Immature natural killer cell (primary cell): ENCODE measurements at regions not wholly inside any gene's neighbourhood (a gene's known extent, or its start where the extent isn't known, plus 50 kb on each side); places are given as distances from the start of the nearest gene placed in this dataset.

Experiments used
- DNase-seq, 3 donors: peaks; one replicate each; pipeline ENCODE4 v3.0.0; 2022; ENCODE audit warnings: mixed read lengths in 1 of 3
- H3K27ac Mint-ChIP-seq, 6 donors: one replicate each; pipeline ENCODE4 v1.8.0; 2020; ENCODE audit warnings: mixed read lengths in 6 of 6, mild to moderate bottlenecking in 5 of 6, inconsistent platforms in 4 of 6, moderate library complexity in 3 of 6
- H3K27me3 Mint-ChIP-seq, 3 donors: one replicate each; pipeline ENCODE4 v1.8.0; 2020 to 2021; ENCODE audit warnings: low read depth in 3 of 3, mild to moderate bottlenecking in 3 of 3, mixed read lengths in 3 of 3, moderate library complexity in 3 of 3, inconsistent platforms in 1 of 3
- H3K36me3 Mint-ChIP-seq, 3 donors: one replicate each; pipeline ENCODE4 v1.8.0; 2020; ENCODE audit warnings: mixed read lengths in 3 of 3, inconsistent platforms in 2 of 3, mild to moderate bottlenecking in 2 of 3
- H3K4me1 Mint-ChIP-seq, 2 donors: one replicate each; pipeline ENCODE4 v1.8.0; 2020; ENCODE audit warnings: inconsistent platforms in 2 of 2, mild to moderate bottlenecking in 2 of 2, mixed read lengths in 2 of 2, moderate library complexity in 1 of 2
- H3K4me3 Mint-ChIP-seq, 5 donors: one replicate each; pipeline ENCODE4 v1.8.0; 2020; ENCODE audit warnings: mild to moderate bottlenecking in 5 of 5, mixed read lengths in 5 of 5, inconsistent platforms in 3 of 5, moderate library complexity in 3 of 5
- H3K9me3 Mint-ChIP-seq, 6 donors: one replicate each; pipeline ENCODE4 v1.8.0; 2020; ENCODE audit warnings: mild to moderate bottlenecking in 6 of 6, mixed read lengths in 6 of 6, inconsistent platforms in 4 of 6, moderate library complexity in 3 of 6

DNA sequence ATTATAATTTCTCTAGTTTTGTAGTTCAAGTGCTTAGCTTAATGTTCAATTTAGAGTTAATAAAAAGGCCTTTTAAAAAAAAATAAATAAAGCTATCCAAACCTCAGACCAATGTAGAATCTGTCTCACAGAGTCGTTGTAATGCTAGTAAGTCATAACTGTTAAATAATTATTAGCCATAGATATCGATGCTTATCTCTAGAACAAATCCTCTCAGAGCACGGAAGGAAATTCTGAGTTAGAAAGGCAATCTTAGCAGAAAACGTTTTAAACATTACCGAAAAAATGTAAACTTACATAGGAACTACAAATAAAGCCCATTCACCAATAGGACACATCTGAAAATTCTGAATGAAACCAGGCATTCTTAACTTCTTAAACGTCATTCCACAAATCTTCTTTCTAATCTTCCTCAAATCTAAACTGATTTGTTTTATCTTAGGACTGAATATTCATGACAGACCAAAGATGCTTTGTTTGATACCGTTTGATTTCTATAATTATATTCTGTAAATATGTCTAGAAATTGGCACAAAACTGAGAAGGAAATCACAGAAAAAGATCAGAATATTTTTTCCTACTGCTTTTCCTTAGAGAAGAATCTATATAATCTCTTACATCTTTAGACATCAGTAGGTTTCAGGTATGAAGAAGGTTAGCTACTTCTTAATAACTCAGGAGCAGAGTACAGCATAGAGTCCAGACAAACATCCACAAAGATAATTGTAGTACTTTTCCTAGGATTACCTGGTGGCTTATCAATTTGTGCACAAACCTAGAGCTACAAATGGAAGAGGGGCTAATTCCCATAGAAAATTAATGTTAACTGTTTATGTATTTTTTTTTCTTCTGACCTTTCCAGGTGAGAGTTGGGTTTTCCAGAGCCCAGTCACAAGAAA lies 140.7 kb downstream of the BTC start:
- H3K4me3 Mint-ChIP-seq, result no peak overlapping the region
- no peak overlapping the region for H3K27ac Mint-ChIP-seq
- no peak for DNase-seq
- H3K27me3 Mint-ChIP-seq, result peaks cover 0 to 2% (median 0%) of the 10 kb centered on the region in 3 donors
- no peaks in the 10 kb centered on the region for H3K36me3 Mint-ChIP-seq
- no peaks in the 10 kb centered on the region for H3K4me1 Mint-ChIP-seq
- peaks cover 0 to 3% (median 0%) of the 10 kb centered on the region in 6 donors for H3K9me3 Mint-ChIP-seq

DNA sequence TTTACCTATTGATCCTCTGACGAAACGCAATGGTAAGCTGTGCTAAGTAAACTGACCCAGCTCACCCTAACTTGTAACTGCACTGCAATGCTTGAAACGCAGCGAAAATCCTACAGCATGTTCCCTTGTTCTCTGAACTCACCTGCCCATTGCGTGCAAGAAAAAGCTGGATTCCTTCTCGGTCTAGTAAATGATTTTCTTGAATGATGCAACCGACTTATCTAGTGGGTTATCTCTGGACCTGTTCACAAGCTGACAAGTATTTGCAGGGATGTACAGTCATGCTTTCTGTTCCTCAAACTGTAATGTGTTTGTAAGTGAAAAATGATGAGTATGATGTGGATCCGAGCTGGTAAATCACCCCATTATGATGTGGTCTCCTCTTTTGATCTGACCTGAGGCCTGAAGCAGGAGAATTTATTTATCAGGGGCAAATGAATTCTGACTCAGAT lies 140.1 kb downstream of the BTC start:
- Mint-ChIP-seq H3K4me1 (no peaks in the 10 kb centered on the region), H3K27me3 (peaks cover 0 to 2% (median 0%) of the 10 kb centered on the region in 3 donors), H3K4me3 (no peak overlapping the region), H3K36me3 (no peaks in the 10 kb centered on the region), H3K27ac (no peak overlapping the region), H3K9me3 (peaks cover 0 to 3% (median 0%) of the 10 kb centered on the region in 6 donors)
- no peak for DNase-seq

DNA sequence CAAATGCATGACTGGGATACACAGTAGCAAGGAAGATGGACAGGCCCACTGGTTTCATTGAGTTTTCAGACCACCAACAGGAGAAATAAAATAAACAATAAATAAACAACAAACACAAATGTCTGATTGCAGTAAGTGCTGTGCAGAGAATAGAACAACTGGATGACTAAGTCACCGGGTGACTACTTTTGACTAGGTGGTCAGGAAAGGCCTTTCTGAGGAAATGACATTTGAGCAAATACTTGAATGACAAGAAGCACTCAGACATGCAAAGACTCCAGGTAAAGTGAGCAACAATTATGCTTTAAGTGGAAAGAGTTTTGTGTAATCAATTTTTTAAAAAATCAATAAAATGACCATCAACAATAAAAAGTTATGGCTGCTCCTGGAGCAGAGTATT lies 137.7 kb downstream of the BTC start:
- no peak overlapping the region for H3K4me3 Mint-ChIP-seq
- no peaks in the 10 kb centered on the region for H3K36me3 Mint-ChIP-seq
- H3K27me3 Mint-ChIP-seq, result peaks cover 0 to 2% (median 0%) of the 10 kb centered on the region in 3 donors
- no peaks in the 10 kb centered on the region for H3K4me1 Mint-ChIP-seq
- H3K27ac Mint-ChIP-seq, result no peak overlapping the region
- H3K9me3 Mint-ChIP-seq, result peaks cover 0 to 3% (median 0%) of the 10 kb centered on the region in 6 donors
- no peak for DNase-seq

DNA sequence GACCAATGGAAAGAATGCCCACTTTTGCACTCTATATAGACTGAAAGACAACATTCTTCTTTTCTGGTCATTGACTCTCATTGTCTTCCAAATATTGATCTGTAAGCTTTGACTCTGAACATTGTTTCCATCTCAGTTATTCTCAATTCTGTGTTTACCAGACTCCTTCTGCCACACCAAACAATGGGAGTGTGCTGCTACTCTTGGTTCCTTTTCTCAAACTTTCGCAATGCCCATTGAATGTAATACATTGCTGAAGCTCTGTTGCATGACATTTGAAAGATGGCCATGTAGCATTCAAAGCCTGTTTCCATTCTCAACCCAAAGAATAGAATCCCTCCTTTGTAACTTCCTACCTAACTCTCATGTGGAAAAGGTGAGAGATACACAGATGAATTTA lies 136.2 kb downstream of the BTC start:
- peaks cover 0 to 3% (median 0%) of the 10 kb centered on the region in 6 donors for H3K9me3 Mint-ChIP-seq
- H3K4me1 Mint-ChIP-seq, result no peaks in the 10 kb centered on the region
- H3K27me3 Mint-ChIP-seq, result peaks cover 0 to 2% (median 0%) of the 10 kb centered on the region in 3 donors
- H3K4me3 Mint-ChIP-seq, result no peak overlapping the region
- H3K27ac Mint-ChIP-seq, result no peak overlapping the region
- H3K36me3 Mint-ChIP-seq, result no peaks in the 10 kb centered on the region
- DNase-seq, result no peak

DNA sequence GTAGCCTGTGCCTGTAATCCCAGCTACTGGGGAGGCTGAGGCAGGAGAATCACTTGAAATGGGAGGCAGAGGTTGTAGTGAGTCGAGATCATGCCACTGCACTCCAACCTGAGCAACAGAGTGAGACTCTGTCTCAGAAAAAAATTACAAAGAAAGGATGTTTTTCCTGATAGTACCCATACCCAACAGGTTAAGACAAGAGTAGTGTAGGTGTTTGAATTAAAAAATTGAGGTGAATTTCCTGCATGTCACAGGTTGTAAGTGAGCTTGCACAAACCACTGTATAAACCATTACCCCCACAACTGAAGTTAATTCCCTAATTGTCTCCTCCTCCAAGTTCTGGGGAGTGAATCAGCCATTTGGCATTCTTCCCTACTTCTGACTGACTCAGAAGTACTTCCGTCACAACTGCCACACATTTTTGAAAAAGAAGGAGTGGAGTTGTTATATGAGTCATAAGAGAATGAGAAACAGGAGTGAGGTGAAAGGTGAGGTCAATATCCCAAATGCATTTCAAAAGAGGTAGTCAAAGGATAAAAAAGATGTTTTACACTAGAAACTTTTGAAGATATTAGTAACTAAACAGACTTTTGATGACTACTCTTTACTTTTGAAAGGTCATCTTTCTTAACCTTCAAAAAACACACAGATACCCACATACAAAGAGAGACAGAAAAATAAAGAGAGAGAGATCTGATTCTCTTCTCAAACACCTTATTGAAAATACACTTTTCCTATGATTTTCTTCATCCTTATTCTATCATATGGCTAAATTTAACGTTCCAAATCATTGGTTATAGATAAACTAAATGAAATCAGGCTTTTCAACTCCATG lies 134.5 kb downstream of the BTC start:
- no peaks in the 10 kb centered on the region for H3K4me1 Mint-ChIP-seq
- H3K4me3 Mint-ChIP-seq, result no peak overlapping the region
- no peak overlapping the region for H3K27ac Mint-ChIP-seq
- H3K27me3 Mint-ChIP-seq, result peaks cover 0 to 2% (median 0%) of the 10 kb centered on the region in 3 donors
- no peaks in the 10 kb centered on the region for H3K36me3 Mint-ChIP-seq
- no peak for DNase-seq
- peaks cover 0 to 3% (median 0%) of the 10 kb centered on the region in 6 donors for H3K9me3 Mint-ChIP-seq

GRCh38 chr4:74660866-74661265 lies 133.5 kb downstream of the BTC start:
- H3K4me3 Mint-ChIP-seq, result no peak overlapping the region
- H3K27me3 Mint-ChIP-seq, result no peaks in the 10 kb centered on the region
- H3K27ac Mint-ChIP-seq, result no peak overlapping the region
- H3K36me3 Mint-ChIP-seq, result no peaks in the 10 kb centered on the region
- H3K4me1 Mint-ChIP-seq, result no peaks in the 10 kb centered on the region
- peaks cover 0 to 3% (median 0%) of the 10 kb centered on the region in 6 donors for H3K9me3 Mint-ChIP-seq
- no peak for DNase-seq

GRCh38 chr4:74661427-74662201 lies 132.7 kb downstream of the BTC start:
- H3K27me3 Mint-ChIP-seq, result no peaks in the 10 kb centered on the region
- peaks cover 0 to 3% (median 0%) of the 10 kb centered on the region in 6 donors for H3K9me3 Mint-ChIP-seq
- H3K4me3 Mint-ChIP-seq, result no peak overlapping the region
- no peak for DNase-seq
- H3K36me3 Mint-ChIP-seq, result no peaks in the 10 kb centered on the region
- H3K4me1 Mint-ChIP-seq, result no peaks in the 10 kb centered on the region
- no peak overlapping the region for H3K27ac Mint-ChIP-seq

GRCh38 chr4:74663631-74664030 lies 130.7 kb downstream of the BTC start:
- Mint-ChIP-seq H3K36me3 (no peaks in the 10 kb centered on the region), H3K9me3 (no peaks in the 10 kb centered on the region), H3K27me3 (peaks cover 0 to 2% (median 0%) of the 10 kb centered on the region in 3 donors), H3K4me3 (no peak overlapping the region), H3K4me1 (no peaks in the 10 kb centered on the region), H3K27ac (no peak overlapping the region)
- no peak for DNase-seq

GRCh38 chr4:74665346-74665745 lies 129.0 kb downstream of the BTC start:
- no peak for DNase-seq
- Mint-ChIP-seq H3K4me1 (no peaks in the 10 kb centered on the region), H3K36me3 (no peaks in the 10 kb centered on the region), H3K9me3 (no peaks in the 10 kb centered on the region), H3K27me3 (peaks cover 0 to 2% (median 0%) of the 10 kb centered on the region in 3 donors), H3K27ac (no peak overlapping the region), H3K4me3 (no peak overlapping the region)

- H3K4me3 Mint-ChIP-seq, result no peak overlapping the region
- no peaks in the 10 kb centered on the region for H3K36me3 Mint-ChIP-seq
- no peaks in the 10 kb centered on the region for H3K4me1 Mint-ChIP-seq
- peaks cover 0 to 2% (median 0%) of the 10 kb centered on the region in 3 donors for H3K27me3 Mint-ChIP-seq
- no peak overlapping the region for H3K27ac Mint-ChIP-seq
- no peak for DNase-seq
- no peaks in the 10 kb centered on the region for H3K9me3 Mint-ChIP-seq
Measured at GRCh38 chr4:74665876-74666275, 128.4 kb downstream of the BTC start.

GRCh38 chr4:74667438-74667837 lies 126.9 kb downstream of the BTC start:
- no peaks in the 10 kb centered on the region for H3K36me3 Mint-ChIP-seq
- no peaks in the 10 kb centered on the region for H3K9me3 Mint-ChIP-seq
- H3K4me3 Mint-ChIP-seq, result no peak overlapping the region
- H3K4me1 Mint-ChIP-seq, result no peaks in the 10 kb centered on the region
- DNase-seq, result no peak
- no peak overlapping the region for H3K27ac Mint-ChIP-seq
- H3K27me3 Mint-ChIP-seq, result peaks cover 0 to 2% (median 1%) of the 10 kb centered on the region in 3 donors

DNA sequence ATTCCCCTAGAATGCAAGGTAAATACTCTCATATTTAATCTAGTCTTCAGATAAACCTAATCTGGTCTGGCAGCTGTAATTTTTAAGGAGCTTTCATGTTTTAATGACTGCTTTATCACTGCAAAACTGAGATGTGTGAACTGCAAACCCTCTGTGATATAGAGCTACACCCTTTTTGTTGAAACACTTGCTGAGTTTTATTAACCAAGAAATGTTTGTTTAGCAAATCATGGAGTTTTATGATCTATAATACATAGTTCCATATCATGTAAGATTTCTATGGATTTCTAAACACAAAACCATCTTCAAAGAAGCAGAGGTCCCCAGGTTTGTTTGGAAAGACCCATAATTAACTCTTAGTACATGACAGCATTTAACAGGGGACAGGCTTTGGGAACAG lies 126.4 kb downstream of the BTC start:
- no peak for DNase-seq
- no peaks in the 10 kb centered on the region for H3K36me3 Mint-ChIP-seq
- H3K4me3 Mint-ChIP-seq, result no peak overlapping the region
- peaks cover 0 to 2% (median 1%) of the 10 kb centered on the region in 3 donors for H3K27me3 Mint-ChIP-seq
- no peak overlapping the region for H3K27ac Mint-ChIP-seq
- H3K9me3 Mint-ChIP-seq, result no peaks in the 10 kb centered on the region
- no peaks in the 10 kb centered on the region for H3K4me1 Mint-ChIP-seq

DNA sequence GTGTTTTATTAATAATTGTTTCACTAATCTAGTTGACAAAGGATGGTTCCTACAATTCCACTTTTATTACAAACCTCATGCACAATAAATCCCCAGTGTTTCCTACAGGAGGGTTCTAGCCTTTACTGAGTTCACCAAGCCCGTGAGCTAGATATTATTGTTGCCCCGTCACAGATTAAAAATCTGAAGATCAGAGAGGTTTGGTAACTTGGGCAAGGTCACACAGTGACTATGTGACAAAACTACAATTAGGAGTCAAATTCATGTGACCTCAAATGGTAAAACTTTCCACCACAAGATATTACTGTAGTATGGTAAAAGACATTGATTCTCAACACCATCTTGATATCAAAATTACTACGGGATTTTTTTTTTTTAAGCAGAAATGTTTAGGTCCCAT lies 124.6 kb downstream of the BTC start:
- Mint-ChIP-seq H3K4me3 (no peak overlapping the region), H3K27ac (no peak overlapping the region), H3K27me3 (peaks cover 0 to 2% (median 1%) of the 10 kb centered on the region in 3 donors), H3K36me3 (no peaks in the 10 kb centered on the region), H3K4me1 (no peaks in the 10 kb centered on the region), H3K9me3 (no peaks in the 10 kb centered on the region)
- DNase-seq, result no peak
